ENCODE measurements at regions not wholly inside any gene's neighbourhood (a gene's known extent, or its start where the extent isn't known, plus 50 kb on each side); places are given as distances from the start of the nearest gene placed in this dataset.

GRCh38 chr2:120673571-120674061 lies 62.1 kb upstream of the GLI2 start:
- Histone ChIP-seq H3K27me3 (ENCODE audit: low read length) (0 out of 2 replicates have a peak, but pooled peaks cover 5% of the 10 kb centered on the region), H3K4me3 (ENCODE audit: low read length) (no peak overlapping the region), H3K9ac (ENCODE audit: low read length) (no peak overlapping the region), H4K20me1 (ENCODE audit: insufficient read depth, low read depth, low read length) (no peaks in the 10 kb centered on the region), H3K79me2 (ENCODE audit: low read length) (no peaks in the 10 kb centered on the region), H3K4me2 (ENCODE audit: low read depth, low read length, poor library complexity, severe bottlenecking) (no peak overlapping the region), H2AFZ (ENCODE audit: low read length) (no peak overlapping the region), H3K9me3 (ENCODE audit: low read length) (no peaks in the 10 kb centered on the region), H3K4me1 (ENCODE audit: low read length) (no peaks in the 10 kb centered on the region), H3K36me3 (ENCODE audit: insufficient read depth, low read length) (no peaks in the 10 kb centered on the region), H3K27ac (ENCODE audit: low read length) (no peak overlapping the region), H3K9me2 (replicated peaks; ENCODE audit: insufficient read depth, low read length) (no peaks in the 10 kb centered on the region)
- no peak for DNase-seq

- no peaks in the 10 kb centered on the region for H3K9me2 ChIP-seq (replicated peaks; ENCODE audit: insufficient read depth, low read length)
- H3K4me2 ChIP-seq (ENCODE audit: low read depth, low read length, poor library complexity, severe bottlenecking), result no peak overlapping the region
- no peak overlapping the region for H3K27ac ChIP-seq (ENCODE audit: low read length)
- no peak overlapping the region for H3K9ac ChIP-seq (ENCODE audit: low read length)
- H3K79me2 ChIP-seq (ENCODE audit: low read length), result no peaks in the 10 kb centered on the region
- H3K36me3 ChIP-seq (ENCODE audit: insufficient read depth, low read length), result no peaks in the 10 kb centered on the region
- H4K20me1 ChIP-seq (ENCODE audit: insufficient read depth, low read depth, low read length), result no peaks in the 10 kb centered on the region
- no peaks in the 10 kb centered on the region for H3K4me1 ChIP-seq (ENCODE audit: low read length)
- no peak overlapping the region for H2AFZ ChIP-seq (ENCODE audit: low read length)
- no peak overlapping the region for H3K4me3 ChIP-seq (ENCODE audit: low read length)
- H3K27me3 ChIP-seq (ENCODE audit: low read length), result no peaks in the 10 kb centered on the region
- DNase-seq, result no peak
- H3K9me3 ChIP-seq (ENCODE audit: low read length), result no peaks in the 10 kb centered on the region
Measured at GRCh38 chr2:120674246-120675170, 61.2 kb upstream of the GLI2 start.

GRCh38 chr2:120675460-120676130 lies 60.1 kb upstream of the GLI2 start:
- Histone ChIP-seq H3K4me3 (ENCODE audit: low read length) (no peak overlapping the region), H3K79me2 (ENCODE audit: low read length) (no peaks in the 10 kb centered on the region), H3K9me3 (ENCODE audit: low read length) (no peaks in the 10 kb centered on the region), H3K27ac (ENCODE audit: low read length) (no peak overlapping the region), H3K4me1 (ENCODE audit: low read length) (no peaks in the 10 kb centered on the region), H3K4me2 (ENCODE audit: low read depth, low read length, poor library complexity, severe bottlenecking) (no peak overlapping the region), H2AFZ (ENCODE audit: low read length) (no peak overlapping the region), H3K27me3 (ENCODE audit: low read length) (no peaks in the 10 kb centered on the region), H4K20me1 (ENCODE audit: insufficient read depth, low read depth, low read length) (no peaks in the 10 kb centered on the region), H3K9me2 (replicated peaks; ENCODE audit: insufficient read depth, low read length) (no peaks in the 10 kb centered on the region), H3K36me3 (ENCODE audit: insufficient read depth, low read length) (no peaks in the 10 kb centered on the region), H3K9ac (ENCODE audit: low read length) (no peak overlapping the region)
- peak; percentile 73 for DNase-seq

- no peaks in the 10 kb centered on the region for H3K9me3 ChIP-seq (ENCODE audit: low read length)
- H4K20me1 ChIP-seq (ENCODE audit: insufficient read depth, low read depth, low read length), result no peaks in the 10 kb centered on the region
- no peak overlapping the region for H3K9ac ChIP-seq (ENCODE audit: low read length)
- no peaks in the 10 kb centered on the region for H3K79me2 ChIP-seq (ENCODE audit: low read length)
- H3K4me2 ChIP-seq (ENCODE audit: low read depth, low read length, poor library complexity, severe bottlenecking), result no peak overlapping the region
- no peaks in the 10 kb centered on the region for H3K36me3 ChIP-seq (ENCODE audit: insufficient read depth, low read length)
- H3K27me3 ChIP-seq (ENCODE audit: low read length), result no peaks in the 10 kb centered on the region
- no peaks in the 10 kb centered on the region for H3K4me1 ChIP-seq (ENCODE audit: low read length)
- no peaks in the 10 kb centered on the region for H3K9me2 ChIP-seq (replicated peaks; ENCODE audit: insufficient read depth, low read length)
- no peak overlapping the region for H2AFZ ChIP-seq (ENCODE audit: low read length)
- no peak overlapping the region for H3K27ac ChIP-seq (ENCODE audit: low read length)
- no peak overlapping the region for H3K4me3 ChIP-seq (ENCODE audit: low read length)
- no peak for DNase-seq
Measured at GRCh38 chr2:120677221-120677620, 58.4 kb upstream of the GLI2 start.

- Histone ChIP-seq H3K36me3 (ENCODE audit: insufficient read depth, low read length) (no peaks in the 10 kb centered on the region), H3K4me1 (ENCODE audit: low read length) (no peaks in the 10 kb centered on the region), H3K27me3 (ENCODE audit: low read length) (no peaks in the 10 kb centered on the region), H3K4me2 (ENCODE audit: low read depth, low read length, poor library complexity, severe bottlenecking) (no peak overlapping the region), H3K4me3 (ENCODE audit: low read length) (no peak overlapping the region), H3K27ac (ENCODE audit: low read length) (no peak overlapping the region), H3K79me2 (ENCODE audit: low read length) (no peaks in the 10 kb centered on the region), H3K9me2 (replicated peaks; ENCODE audit: insufficient read depth, low read length) (no peaks in the 10 kb centered on the region), H4K20me1 (ENCODE audit: insufficient read depth, low read depth, low read length) (no peaks in the 10 kb centered on the region), H2AFZ (ENCODE audit: low read length) (no peak overlapping the region), H3K9ac (ENCODE audit: low read length) (no peak overlapping the region), H3K9me3 (ENCODE audit: low read length) (no peaks in the 10 kb centered on the region)
- no peak for DNase-seq
Measured at GRCh38 chr2:120677696-120678247, 57.9 kb upstream of the GLI2 start.

- no peak overlapping the region for H3K27ac ChIP-seq (ENCODE audit: low read length)
- no peaks in the 10 kb centered on the region for H3K4me1 ChIP-seq (ENCODE audit: low read length)
- no peak overlapping the region for H3K4me3 ChIP-seq (ENCODE audit: low read length)
- no peaks in the 10 kb centered on the region for H3K79me2 ChIP-seq (ENCODE audit: low read length)
- no peak overlapping the region for H3K9ac ChIP-seq (ENCODE audit: low read length)
- no peak overlapping the region for H2AFZ ChIP-seq (ENCODE audit: low read length)
- H3K9me3 ChIP-seq (ENCODE audit: low read length), result no peaks in the 10 kb centered on the region
- H3K9me2 ChIP-seq (replicated peaks; ENCODE audit: insufficient read depth, low read length), result no peaks in the 10 kb centered on the region
- H4K20me1 ChIP-seq (ENCODE audit: insufficient read depth, low read depth, low read length), result no peaks in the 10 kb centered on the region
- no peak for DNase-seq
- no peak overlapping the region for H3K4me2 ChIP-seq (ENCODE audit: low read depth, low read length, poor library complexity, severe bottlenecking)
- no peaks in the 10 kb centered on the region for H3K27me3 ChIP-seq (ENCODE audit: low read length)
- no peaks in the 10 kb centered on the region for H3K36me3 ChIP-seq (ENCODE audit: insufficient read depth, low read length)
Measured at GRCh38 chr2:120678251-120678650, 57.4 kb upstream of the GLI2 start.

GRCh38 chr2:120678926-120679325 lies 56.7 kb upstream of the GLI2 start:
- no peaks in the 10 kb centered on the region for H3K9me2 ChIP-seq (replicated peaks; ENCODE audit: insufficient read depth, low read length)
- H3K4me3 ChIP-seq (ENCODE audit: low read length), result no peak overlapping the region
- H3K27ac ChIP-seq (ENCODE audit: low read length), result no peak overlapping the region
- no peaks in the 10 kb centered on the region for H4K20me1 ChIP-seq (ENCODE audit: insufficient read depth, low read depth, low read length)
- H2AFZ ChIP-seq (ENCODE audit: low read length), result no peak overlapping the region
- no peaks in the 10 kb centered on the region for H3K36me3 ChIP-seq (ENCODE audit: insufficient read depth, low read length)
- H3K27me3 ChIP-seq (ENCODE audit: low read length), result no peaks in the 10 kb centered on the region
- no peak overlapping the region for H3K9ac ChIP-seq (ENCODE audit: low read length)
- H3K79me2 ChIP-seq (ENCODE audit: low read length), result no peaks in the 10 kb centered on the region
- no peak overlapping the region for H3K4me2 ChIP-seq (ENCODE audit: low read depth, low read length, poor library complexity, severe bottlenecking)
- no peak for DNase-seq
- no peaks in the 10 kb centered on the region for H3K9me3 ChIP-seq (ENCODE audit: low read length)
- H3K4me1 ChIP-seq (ENCODE audit: low read length), result no peaks in the 10 kb centered on the region

- no peaks in the 10 kb centered on the region for H3K27me3 ChIP-seq (ENCODE audit: low read length)
- no peaks in the 10 kb centered on the region for H3K79me2 ChIP-seq (ENCODE audit: low read length)
- DNase-seq, result no peak
- H3K9ac ChIP-seq (ENCODE audit: low read length), result no peak overlapping the region
- no peaks in the 10 kb centered on the region for H4K20me1 ChIP-seq (ENCODE audit: insufficient read depth, low read depth, low read length)
- no peak overlapping the region for H3K27ac ChIP-seq (ENCODE audit: low read length)
- no peaks in the 10 kb centered on the region for H3K9me3 ChIP-seq (ENCODE audit: low read length)
- no peaks in the 10 kb centered on the region for H3K4me1 ChIP-seq (ENCODE audit: low read length)
- no peak overlapping the region for H2AFZ ChIP-seq (ENCODE audit: low read length)
- H3K9me2 ChIP-seq (replicated peaks; ENCODE audit: insufficient read depth, low read length), result no peaks in the 10 kb centered on the region
- H3K4me3 ChIP-seq (ENCODE audit: low read length), result no peak overlapping the region
- no peak overlapping the region for H3K4me2 ChIP-seq (ENCODE audit: low read depth, low read length, poor library complexity, severe bottlenecking)
- H3K36me3 ChIP-seq (ENCODE audit: insufficient read depth, low read length), result no peaks in the 10 kb centered on the region
Measured at GRCh38 chr2:120679526-120679925, 56.1 kb upstream of the GLI2 start.

Measured in Karpas-422 (cell line).